Smooth muscle cell (in vitro differentiated cells): ENCODE measurements at regions not wholly inside any gene's neighbourhood (a gene's known extent, or its start where the extent isn't known, plus 50 kb on each side); places are given as distances from the start of the nearest gene placed in this dataset.

Experiments
- DNase-seq: peaks from one replicate; lab custom pipeline; 2025; ENCODE audit not compliant: unreplicated experiment; lab: John Stamatoyannopoulos, UW
- H2AFZ ChIP-seq: fragments of 200-600 bp; sonication (generic); 2 replicates; pipeline ENCODE4 v1.6.0; 2016; ENCODE audit warnings: antibody characterized with exemption, low read depth, mild to moderate bottlenecking
- H3F3A ChIP-seq: fragments of 200-600 bp; sonication (generic); 2 replicates; pipeline ENCODE4 v1.6.0; 2017; ENCODE audit warnings: antibody characterized with exemption, low read depth
- H3K27ac ChIP-seq: fragments of 200-600 bp; sonication (generic); 2 replicates; pipeline ENCODE4 v1.5.1; 2016; ENCODE audit warnings: low read depth, mild to moderate bottlenecking
- H3K27me3 ChIP-seq: fragments of 200-600 bp; sonication (generic); 2 replicates; pipeline ENCODE4 v1.6.1; 2016; ENCODE audit warnings: low read depth, mild to moderate bottlenecking
- H3K36me3 ChIP-seq: fragments of 200-600 bp; sonication (generic); 2 replicates; pipeline ENCODE4 v1.5.1; 2016; ENCODE audit warnings: low read depth
- H3K4me1 ChIP-seq: fragments of 200-600 bp; sonication (generic); 2 replicates; pipeline ENCODE4 v1.5.1; 2016; ENCODE audit warnings: low read depth
- H3K4me2 ChIP-seq: fragments of 200-600 bp; sonication (generic); 2 replicates; pipeline ENCODE4 v1.6.0; 2016; ENCODE audit warnings: mild to moderate bottlenecking
- H3K4me3 ChIP-seq: fragments of 200-600 bp; sonication (generic); 2 replicates; pipeline ENCODE4 v1.5.1; 2016; ENCODE audit warnings: mild to moderate bottlenecking
- H3K79me2 ChIP-seq: fragments of 200-600 bp; sonication (generic); 2 replicates; pipeline ENCODE4 v1.6.0; 2016; ENCODE audit warnings: low read depth, mild to moderate bottlenecking
- H3K9ac ChIP-seq: fragments of 200-600 bp; sonication (generic); 2 replicates; pipeline ENCODE4 v1.6.0; 2016; ENCODE audit warnings: low read depth
- H3K9me3 ChIP-seq: fragments of 200-600 bp; sonication (generic); replicated peaks from 2 replicates; pipeline ENCODE4 v1.5.1; 2016; ENCODE audit warnings: low read depth
- H4K20me1 ChIP-seq: fragments of 200-600 bp; sonication (generic); 2 replicates; pipeline ENCODE4 v1.6.0; 2016; ENCODE audit warnings: low read depth
- WGBS: methylation state at CpG from one replicate; pipeline ENCODE4 v1.1.7; 2016; ENCODE audit warnings: low lambda C conversion rate; 5-methylcytosine and 5-hydroxymethylcytosine counted together
- TF ChIP-seq, protein P1 (sequence below): fragments of 200-600 bp; sonication (generic); IDR thresholded peaks from 2 replicates; pipeline ENCODE4 v1.5.1; 2017; ENCODE audit warnings: borderline replicate concordance, mild to moderate bottlenecking, antibody characterized with exemption; ENCODE audit not compliant: insufficient read depth, poor library complexity, severe bottlenecking

DNA sequence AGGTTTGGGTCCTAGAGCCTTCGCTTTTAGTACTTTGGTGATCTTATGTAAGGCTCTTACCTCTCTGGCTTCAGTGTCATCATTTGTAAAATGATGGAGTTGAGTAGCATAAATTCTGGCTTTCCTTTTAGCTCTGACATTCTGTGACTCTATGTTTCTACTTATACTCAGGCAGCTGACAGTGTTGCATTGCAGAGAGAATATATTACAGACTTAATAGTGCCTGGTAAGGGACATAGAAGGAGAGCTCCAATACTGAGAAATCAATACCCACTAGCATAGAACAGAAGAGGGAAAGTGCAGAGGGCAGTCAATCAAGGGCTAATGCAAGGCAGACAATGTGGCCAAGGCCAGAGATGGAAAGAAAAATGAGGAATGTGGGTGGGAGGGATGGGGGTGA is 371.4 kb upstream of the TLE4 start:
- Histone ChIP-seq H2AFZ (no peak overlapping the region), H3K27me3 (no peaks in the 10 kb centered on the region), H3K4me1 (no peaks in the 10 kb centered on the region), H3F3A (peaks cover 11% of the 10 kb centered on the region), H4K20me1 (no peaks in the 10 kb centered on the region), H3K4me3 (no peak overlapping the region), H3K79me2 (no peaks in the 10 kb centered on the region), H3K9ac (no peak overlapping the region), H3K4me2 (no peak overlapping the region), H3K36me3 (no peaks in the 10 kb centered on the region), H3K9me3 (no peaks in the 10 kb centered on the region), H3K27ac (no peak overlapping the region)
- TF ChIP-seq, protein P1, sequence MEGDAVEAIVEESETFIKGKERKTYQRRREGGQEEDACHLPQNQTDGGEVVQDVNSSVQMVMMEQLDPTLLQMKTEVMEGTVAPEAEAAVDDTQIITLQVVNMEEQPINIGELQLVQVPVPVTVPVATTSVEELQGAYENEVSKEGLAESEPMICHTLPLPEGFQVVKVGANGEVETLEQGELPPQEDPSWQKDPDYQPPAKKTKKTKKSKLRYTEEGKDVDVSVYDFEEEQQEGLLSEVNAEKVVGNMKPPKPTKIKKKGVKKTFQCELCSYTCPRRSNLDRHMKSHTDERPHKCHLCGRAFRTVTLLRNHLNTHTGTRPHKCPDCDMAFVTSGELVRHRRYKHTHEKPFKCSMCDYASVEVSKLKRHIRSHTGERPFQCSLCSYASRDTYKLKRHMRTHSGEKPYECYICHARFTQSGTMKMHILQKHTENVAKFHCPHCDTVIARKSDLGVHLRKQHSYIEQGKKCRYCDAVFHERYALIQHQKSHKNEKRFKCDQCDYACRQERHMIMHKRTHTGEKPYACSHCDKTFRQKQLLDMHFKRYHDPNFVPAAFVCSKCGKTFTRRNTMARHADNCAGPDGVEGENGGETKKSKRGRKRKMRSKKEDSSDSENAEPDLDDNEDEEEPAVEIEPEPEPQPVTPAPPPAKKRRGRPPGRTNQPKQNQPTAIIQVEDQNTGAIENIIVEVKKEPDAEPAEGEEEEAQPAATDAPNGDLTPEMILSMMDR: no peak
- 63% methylated on average over 1 of the region's 1 CpG for WGBS
- no peak for DNase-seq

DNA sequence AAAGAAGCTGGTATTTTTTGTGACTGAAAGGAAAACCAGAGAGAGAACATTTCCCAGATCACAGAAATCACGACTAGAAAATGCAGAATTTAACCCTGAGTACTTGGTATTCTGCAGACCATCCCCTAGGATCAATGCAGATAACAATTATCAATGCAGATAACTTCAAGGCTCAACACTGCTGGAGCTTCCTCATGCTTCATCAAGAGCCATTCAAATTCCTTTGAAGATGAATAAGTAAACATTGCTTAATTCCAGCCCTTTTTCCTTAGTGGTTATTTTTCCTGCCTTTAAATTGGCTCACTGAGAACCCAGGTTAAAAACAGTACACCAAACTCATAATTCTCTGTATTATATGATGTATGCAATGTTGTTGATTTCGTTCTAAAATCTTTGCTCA is 370.1 kb upstream of the TLE4 start:
- Histone ChIP-seq H3K4me1 (no peaks in the 10 kb centered on the region), H3K9me3 (no peaks in the 10 kb centered on the region), H3K27me3 (no peaks in the 10 kb centered on the region), H3F3A (peaks cover 11% of the 10 kb centered on the region), H3K4me2 (peak overlapping the region; percentile 58), H3K36me3 (no peaks in the 10 kb centered on the region), H3K4me3 (no peak overlapping the region), H3K27ac (peak overlapping the region; percentile 31), H2AFZ (no peak overlapping the region), H3K9ac (no peak overlapping the region), H4K20me1 (no peaks in the 10 kb centered on the region), H3K79me2 (no peaks in the 10 kb centered on the region)
- no peak for DNase-seq
- TF ChIP-seq, protein P1: no peak
- 31% methylated on average over 2 of the region's 2 CpGs for WGBS

DNA sequence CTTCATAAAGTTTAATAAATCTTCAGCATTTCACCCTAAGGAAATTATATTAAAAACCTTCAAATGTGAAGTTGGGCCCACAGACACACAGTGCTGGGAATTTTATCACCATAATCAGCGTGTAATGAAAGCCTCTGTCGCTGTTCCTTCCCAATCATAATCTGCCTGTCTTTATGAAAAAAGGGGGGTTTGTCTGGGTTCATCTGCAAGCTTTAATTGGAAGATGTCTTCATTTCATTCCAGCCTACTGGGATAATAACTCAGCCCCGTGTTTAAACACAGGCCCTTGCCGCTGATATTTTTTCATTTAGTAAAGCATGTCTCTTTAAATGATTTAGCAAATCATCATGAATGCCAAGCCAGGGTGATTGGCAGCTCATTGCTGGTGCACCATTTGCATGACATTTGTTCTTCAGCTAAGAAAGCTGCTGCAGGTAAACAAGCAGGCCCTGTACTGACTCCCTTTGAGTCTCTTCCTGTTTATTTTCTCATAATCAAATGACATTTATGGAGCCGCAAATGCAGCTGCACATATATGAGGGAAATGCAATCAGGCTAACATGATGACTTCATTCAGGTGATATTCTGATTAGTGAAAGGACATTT is 362.9 kb upstream of the TLE4 start:
- H3K27ac ChIP-seq: peak overlapping the region; percentile 60
- H3K4me2 ChIP-seq: no peak overlapping the region
- no peak overlapping the region for H3K9ac ChIP-seq
- no peaks in the 10 kb centered on the region for H3K27me3 ChIP-seq
- H3K36me3 ChIP-seq: no peaks in the 10 kb centered on the region
- H3K4me3 ChIP-seq: no peak overlapping the region
- H4K20me1 ChIP-seq: no peaks in the 10 kb centered on the region
- peaks cover 3% of the 10 kb centered on the region for H3K4me1 ChIP-seq
- no peaks in the 10 kb centered on the region for H3F3A ChIP-seq
- no peaks in the 10 kb centered on the region for H3K79me2 ChIP-seq
- no peak for DNase-seq
- 70% methylated on average over 5 of the region's 5 CpGs for WGBS
- no peaks in the 10 kb centered on the region for H3K9me3 ChIP-seq
- TF ChIP-seq, protein P1: no peak
- no peak overlapping the region for H2AFZ ChIP-seq
